ENCODE measurements at regions not wholly inside any gene's neighbourhood (a gene's known extent, or its start where the extent isn't known, plus 50 kb on each side); places are given as distances from the start of the nearest gene placed in this dataset.

DNA sequence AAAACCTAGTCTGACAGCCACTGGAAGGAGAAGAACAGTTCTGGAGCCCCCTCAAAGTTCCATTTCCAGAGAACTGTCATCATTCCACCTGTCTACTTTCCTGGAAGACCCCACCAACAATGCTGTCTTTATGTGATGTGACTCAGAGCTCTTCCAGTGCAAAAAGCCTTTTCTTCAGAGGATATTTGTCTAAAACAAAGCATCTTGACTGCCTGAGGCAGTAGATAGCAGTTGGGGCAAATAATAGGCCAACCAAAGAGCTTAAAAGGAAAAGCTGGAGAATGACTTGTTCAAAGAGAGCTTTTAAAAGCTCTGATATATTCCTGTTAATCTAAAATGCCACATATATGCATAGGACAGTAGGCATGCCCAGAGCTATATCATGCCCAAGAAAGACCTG is 62.6 kb downstream of the MIS18A start:
- TF ChIP-seq, protein P1, sequence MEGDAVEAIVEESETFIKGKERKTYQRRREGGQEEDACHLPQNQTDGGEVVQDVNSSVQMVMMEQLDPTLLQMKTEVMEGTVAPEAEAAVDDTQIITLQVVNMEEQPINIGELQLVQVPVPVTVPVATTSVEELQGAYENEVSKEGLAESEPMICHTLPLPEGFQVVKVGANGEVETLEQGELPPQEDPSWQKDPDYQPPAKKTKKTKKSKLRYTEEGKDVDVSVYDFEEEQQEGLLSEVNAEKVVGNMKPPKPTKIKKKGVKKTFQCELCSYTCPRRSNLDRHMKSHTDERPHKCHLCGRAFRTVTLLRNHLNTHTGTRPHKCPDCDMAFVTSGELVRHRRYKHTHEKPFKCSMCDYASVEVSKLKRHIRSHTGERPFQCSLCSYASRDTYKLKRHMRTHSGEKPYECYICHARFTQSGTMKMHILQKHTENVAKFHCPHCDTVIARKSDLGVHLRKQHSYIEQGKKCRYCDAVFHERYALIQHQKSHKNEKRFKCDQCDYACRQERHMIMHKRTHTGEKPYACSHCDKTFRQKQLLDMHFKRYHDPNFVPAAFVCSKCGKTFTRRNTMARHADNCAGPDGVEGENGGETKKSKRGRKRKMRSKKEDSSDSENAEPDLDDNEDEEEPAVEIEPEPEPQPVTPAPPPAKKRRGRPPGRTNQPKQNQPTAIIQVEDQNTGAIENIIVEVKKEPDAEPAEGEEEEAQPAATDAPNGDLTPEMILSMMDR (IDR thresholded peaks at IDR 0.05) = no peak
- no peak for TF ChIP-seq EZH2 (IDR thresholded peaks at IDR 0.05; ENCODE audit: borderline replicate concordance, insufficient read depth, low read depth, low read length, poor library complexity, severe bottlenecking)
